DOHH2 (cell line): ENCODE measurements at regions not wholly inside any gene's neighbourhood (a gene's known extent, or its start where the extent isn't known, plus 50 kb on each side); places are given as distances from the start of the nearest gene placed in this dataset.

ENCODE experiments used
- CTCF ChIP-seq: fragments of 200-600 bp; sonication (generic); IDR thresholded peaks from one replicate; pipeline ENCODE4 v1.5.1; 2014; ENCODE audit warnings: antibody characterized with exemption, mild to moderate bottlenecking, low read depth, low read length; ENCODE audit not compliant: poor library complexity, severe bottlenecking
- EZH2phosphoT487 ChIP-seq: fragments of 200-600 bp; sonication (generic); IDR thresholded peaks from 2 replicates; pipeline ENCODE4 v1.6.1; 2017; ENCODE audit warnings: borderline replicate concordance, mild to moderate bottlenecking, antibody characterized with exemption, low read length, moderate library complexity, mixed read lengths

GRCh38 chr6:48833916-48834315, 629.1 kb downstream of the MMUT start:
- no peak for TF ChIP-seq CTCF
- no peak for TF ChIP-seq EZH2phosphoT487
